ENCODE measurements at regions not wholly inside any gene's neighbourhood (a gene's known extent, or its start where the extent isn't known, plus 50 kb on each side); places are given as distances from the start of the nearest gene placed in this dataset.

- DNase-seq: no peak
These were observed 493.9 kb upstream of the B3GAT1 start for GRCh38 chr11:134905928-134906327.

- no peak for DNase-seq
These were observed 493.5 kb upstream of the B3GAT1 start for GRCh38 chr11:134905517-134905916.

- DNase-seq: no peak
These were observed 492.2 kb upstream of the B3GAT1 start for GRCh38 chr11:134904103-134904790.

GRCh38 chr11:134901955-134902918, 490.2 kb upstream of the B3GAT1 start:
- DNase-seq: no peak

GRCh38 chr11:134901542-134901941, 489.5 kb upstream of the B3GAT1 start:
- no peak for DNase-seq

- DNase-seq: no peak
These were observed 482.0 kb upstream of the B3GAT1 start for GRCh38 chr11:134893810-134894685.

- DNase-seq: no peak
These were observed 478.4 kb upstream of the B3GAT1 start for GRCh38 chr11:134890446-134890845.

GRCh38 chr11:134889832-134890231, 477.8 kb upstream of the B3GAT1 start:
- no peak for DNase-seq

- no peak for DNase-seq
These were observed 476.8 kb upstream of the B3GAT1 start for GRCh38 chr11:134888821-134889220.

GRCh38 chr11:134887896-134888295, 475.9 kb upstream of the B3GAT1 start:
- DNase-seq: no peak

GRCh38 chr11:134883484-134883883, 471.4 kb upstream of the B3GAT1 start:
- no peak for DNase-seq

- no peak for DNase-seq
These were observed 470.7 kb upstream of the B3GAT1 start for GRCh38 chr11:134882671-134883297.

GRCh38 chr11:134882141-134882540, 470.1 kb upstream of the B3GAT1 start:
- DNase-seq: no peak

- DNase-seq: no peak
These were observed 468.7 kb upstream of the B3GAT1 start for GRCh38 chr11:134880788-134881187.

GRCh38 chr11:134879931-134880330, 467.9 kb upstream of the B3GAT1 start:
- DNase-seq: no peak

- DNase-seq: no peak
These were observed 467.3 kb upstream of the B3GAT1 start for GRCh38 chr11:134879341-134879740.

- no peak for DNase-seq
These were observed 466.7 kb upstream of the B3GAT1 start for GRCh38 chr11:134878785-134879184.

- no peak for DNase-seq
These were observed 464.2 kb upstream of the B3GAT1 start for GRCh38 chr11:134876226-134876625.

- no peak for DNase-seq
These were observed 455.1 kb upstream of the B3GAT1 start for GRCh38 chr11:134866981-134867675.

- no peak for DNase-seq
These were observed 454.2 kb upstream of the B3GAT1 start for GRCh38 chr11:134866215-134866614.

GRCh38 chr11:134864968-134865305, 452.9 kb upstream of the B3GAT1 start:
- no peak for DNase-seq
